ENCODE measurements at regions not wholly inside any gene's neighbourhood (a gene's known extent, or its start where the extent isn't known, plus 50 kb on each side); places are given as distances from the start of the nearest gene placed in this dataset.
"Not testable (repeated sequence)": the region's sequence is repeated elsewhere in the genome, so short reads cannot be mapped to it uniquely, and the experiment has no call there.

- not testable (repeated sequence) for TF ChIP-seq CTCF (IDR thresholded peaks at IDR 0.05; ENCODE audit: low read length); EZH2 (optimal IDR thresholded peaks at IDR 0.05; ENCODE audit: low read depth, low read length)
Observed at GRCh38 chr3:189022576-189023466, 148.9 kb upstream of the TPRG1 start.
